Tibial nerve (tissue), 3 donors: ENCODE measurements at regions not wholly inside any gene's neighbourhood (a gene's known extent, or its start where the extent isn't known, plus 50 kb on each side); places are given as distances from the start of the nearest gene placed in this dataset.

Source experiments
- POLR2A ChIP-seq, 2 donors: fragments of 450-650 bp; IDR thresholded peaks; one replicate each; pipeline ENCODE4 v1.6.1; 2017; ENCODE audit warnings: antibody characterized with exemption in 2 of 2, mild to moderate bottlenecking in 2 of 2, moderate library complexity in 2 of 2
- TF ChIP-seq, protein P1 (sequence below), 5 experiments: fragments of 200-600 bp in 3 of 5; fragments of 450-650 bp in 2 of 5; sonication (generic) in 3 of 5; IDR thresholded peaks; one replicate each; pipeline ENCODE4 v1.5.1; 2016 to 2019; ENCODE audit warnings: antibody characterized with exemption in 5 of 5, mild to moderate bottlenecking in 3 of 5, moderate library complexity in 2 of 5

DNA sequence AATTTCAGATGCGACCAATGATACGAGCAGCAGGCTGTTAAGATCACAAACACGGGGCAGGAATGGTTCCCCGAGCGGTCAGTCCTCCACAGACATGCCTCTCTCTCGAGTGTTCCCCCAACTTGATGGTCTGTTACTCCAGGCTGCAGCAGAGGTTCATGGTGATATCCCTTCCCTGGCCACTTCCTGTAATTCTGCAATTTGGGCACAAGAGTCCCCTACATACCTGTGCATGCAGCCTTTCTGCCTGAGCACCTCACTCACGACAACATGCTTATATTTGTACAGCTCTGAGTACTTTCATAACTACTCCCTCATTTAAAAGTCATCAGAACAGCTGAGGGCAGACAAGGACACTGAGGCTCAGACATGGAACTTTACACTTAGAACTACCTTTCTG lies 408.1 kb upstream of the NR2F2 start:
- TF ChIP-seq, protein P1, sequence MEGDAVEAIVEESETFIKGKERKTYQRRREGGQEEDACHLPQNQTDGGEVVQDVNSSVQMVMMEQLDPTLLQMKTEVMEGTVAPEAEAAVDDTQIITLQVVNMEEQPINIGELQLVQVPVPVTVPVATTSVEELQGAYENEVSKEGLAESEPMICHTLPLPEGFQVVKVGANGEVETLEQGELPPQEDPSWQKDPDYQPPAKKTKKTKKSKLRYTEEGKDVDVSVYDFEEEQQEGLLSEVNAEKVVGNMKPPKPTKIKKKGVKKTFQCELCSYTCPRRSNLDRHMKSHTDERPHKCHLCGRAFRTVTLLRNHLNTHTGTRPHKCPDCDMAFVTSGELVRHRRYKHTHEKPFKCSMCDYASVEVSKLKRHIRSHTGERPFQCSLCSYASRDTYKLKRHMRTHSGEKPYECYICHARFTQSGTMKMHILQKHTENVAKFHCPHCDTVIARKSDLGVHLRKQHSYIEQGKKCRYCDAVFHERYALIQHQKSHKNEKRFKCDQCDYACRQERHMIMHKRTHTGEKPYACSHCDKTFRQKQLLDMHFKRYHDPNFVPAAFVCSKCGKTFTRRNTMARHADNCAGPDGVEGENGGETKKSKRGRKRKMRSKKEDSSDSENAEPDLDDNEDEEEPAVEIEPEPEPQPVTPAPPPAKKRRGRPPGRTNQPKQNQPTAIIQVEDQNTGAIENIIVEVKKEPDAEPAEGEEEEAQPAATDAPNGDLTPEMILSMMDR (IDR thresholded peaks at IDR 0.05) = no peak
- TF ChIP-seq POLR2A (IDR thresholded peaks at IDR 0.05) = no peak
